Ishikawa (cell line): ENCODE measurements at regions not wholly inside any gene's neighbourhood (a gene's known extent, or its start where the extent isn't known, plus 50 kb on each side); places are given as distances from the start of the nearest gene placed in this dataset.
A peak's percentile ranks its signal among the peaks of the same experiment; 100 is the strongest.

Source experiments
- CREB1 ChIP-seq: IDR thresholded peaks from 2 replicates; pipeline ENCODE4 v1.6.1; 2012; ENCODE audit warnings: low read depth
- EGR1 ChIP-seq: IDR thresholded peaks from 2 replicates; pipeline ENCODE4 v1.6.1; 2012
- EP300 ChIP-seq: IDR thresholded peaks from 2 replicates; pipeline ENCODE4 v1.6.1; 2012; ENCODE audit warnings: borderline replicate concordance
- FOXM1 ChIP-seq: IDR thresholded peaks from 2 replicates; pipeline ENCODE4 v1.6.1; 2012; ENCODE audit warnings: low read depth, borderline replicate concordance
- MAX ChIP-seq: IDR thresholded peaks from 2 replicates; pipeline ENCODE4 v1.6.1; 2012
- NFIC ChIP-seq: IDR thresholded peaks from 2 replicates; pipeline ENCODE4 v1.6.1; 2012
- RAD21 ChIP-seq: IDR thresholded peaks from 2 replicates; pipeline ENCODE4 v1.6.1; 2012; ENCODE audit warnings: low read depth
- TAF1 ChIP-seq: IDR thresholded peaks from 2 replicates; pipeline ENCODE4 v1.6.1; 2012; ENCODE audit warnings: low read depth, mild to moderate bottlenecking
- TCF12 ChIP-seq: IDR thresholded peaks from 2 replicates; pipeline ENCODE4 v1.6.1; 2012; ENCODE audit warnings: low read depth
- TEAD4 ChIP-seq: IDR thresholded peaks from 2 replicates; pipeline ENCODE4 v1.6.1; 2012
- USF1 ChIP-seq: IDR thresholded peaks from 2 replicates; pipeline ENCODE4 v1.6.1; 2012
- YY1 ChIP-seq: IDR thresholded peaks from 2 replicates; pipeline ENCODE4 v1.6.1; 2012; ENCODE audit warnings: low read depth
- TF ChIP-seq, protein P1 (sequence below): IDR thresholded peaks from 2 replicates; pipeline ENCODE4 v1.6.1; 2012; ENCODE audit warnings: low read depth, mild to moderate bottlenecking

DNA sequence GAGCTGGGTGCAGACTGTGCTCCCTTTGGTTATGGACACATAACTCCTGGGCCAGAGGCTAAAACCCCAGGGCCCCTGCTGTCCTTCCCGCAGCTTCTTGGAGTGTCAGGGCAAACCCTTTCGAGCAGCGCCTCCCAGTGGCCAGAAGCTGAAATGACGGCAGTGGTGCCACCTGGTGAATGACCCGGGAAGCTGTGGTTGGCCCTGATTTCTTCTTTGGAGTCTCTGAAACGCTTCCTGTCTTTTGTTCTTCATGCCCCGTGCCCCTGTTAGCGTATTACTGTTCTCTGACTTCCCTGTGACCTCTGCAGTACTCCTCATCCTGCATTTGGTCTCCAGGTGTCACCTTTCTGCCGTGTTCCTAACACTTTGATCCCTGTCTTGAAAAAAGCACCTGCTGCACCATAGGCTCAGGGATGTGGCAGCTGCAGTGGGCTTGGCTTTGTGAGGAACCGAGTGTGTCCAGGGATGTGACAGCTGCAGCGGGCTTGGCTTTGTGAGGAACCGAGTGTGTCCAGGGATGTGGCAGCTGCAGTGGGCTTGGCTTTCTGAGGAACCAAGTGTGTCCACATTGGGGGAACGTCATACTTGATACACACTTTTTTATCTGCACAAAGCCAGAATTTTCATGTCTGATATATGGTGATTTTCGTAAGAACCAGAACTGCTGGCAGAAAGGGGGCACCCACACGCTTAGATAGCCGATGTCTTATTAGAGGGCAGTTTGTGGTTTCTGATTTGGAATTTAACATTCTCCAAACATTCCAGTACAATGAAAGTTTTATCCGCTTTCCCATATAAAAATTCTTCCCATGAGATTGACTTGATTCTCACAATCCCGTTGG is 241.8 kb upstream of the FRG2C start:
- peak; percentile 59 for TF ChIP-seq RAD21

DNA sequence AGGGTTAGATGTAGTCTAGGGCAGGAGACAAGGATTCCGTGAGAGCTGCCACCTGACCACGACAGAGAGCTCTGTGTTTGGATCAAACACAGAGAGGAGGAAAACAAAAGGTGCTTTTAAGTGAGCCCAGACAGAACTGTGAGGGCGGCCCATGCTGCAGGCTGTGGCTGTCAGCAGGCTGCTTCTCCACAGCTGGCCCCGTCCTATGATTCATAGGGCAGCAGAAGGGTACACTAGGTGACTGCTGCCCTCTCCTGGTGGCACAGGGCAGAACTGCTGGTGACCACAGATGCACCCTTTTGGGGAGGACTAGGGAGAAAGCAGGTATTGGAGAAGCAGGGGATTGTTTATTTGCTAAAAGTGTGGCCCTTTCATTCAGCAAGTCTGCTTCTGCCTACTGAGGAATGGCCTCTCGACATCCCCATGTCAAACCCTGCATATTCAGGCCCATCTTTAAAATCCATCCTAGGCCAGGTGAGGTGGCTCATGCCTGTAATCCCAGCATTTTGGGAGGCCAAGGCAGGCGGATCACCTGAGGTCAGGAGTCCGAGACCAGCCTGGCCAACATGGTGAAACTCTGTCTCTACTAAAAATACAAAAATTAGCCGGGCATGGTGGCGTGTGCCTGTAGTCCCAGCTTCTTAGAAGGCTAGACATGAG is 234.4 kb upstream of the FRG2C start:
- TF ChIP-seq RAD21, result peak; percentile 67

GRCh38 chr3:75434276-75434912 is 229.7 kb upstream of the FRG2C start:
- TF ChIP-seq MAX, result peak; percentile 31; the same call in 1 of the 2 replicates

GRCh38 chr3:75434913-75435793 is 229.0 kb upstream of the FRG2C start:
- peak; percentile 38; the same call in 1 of the 2 replicates for TF ChIP-seq EGR1
- TF ChIP-seq YY1, result peak; percentile 87
- peak; percentile 70 for TF ChIP-seq TAF1
- peak; percentile 38 for TF ChIP-seq MAX

DNA sequence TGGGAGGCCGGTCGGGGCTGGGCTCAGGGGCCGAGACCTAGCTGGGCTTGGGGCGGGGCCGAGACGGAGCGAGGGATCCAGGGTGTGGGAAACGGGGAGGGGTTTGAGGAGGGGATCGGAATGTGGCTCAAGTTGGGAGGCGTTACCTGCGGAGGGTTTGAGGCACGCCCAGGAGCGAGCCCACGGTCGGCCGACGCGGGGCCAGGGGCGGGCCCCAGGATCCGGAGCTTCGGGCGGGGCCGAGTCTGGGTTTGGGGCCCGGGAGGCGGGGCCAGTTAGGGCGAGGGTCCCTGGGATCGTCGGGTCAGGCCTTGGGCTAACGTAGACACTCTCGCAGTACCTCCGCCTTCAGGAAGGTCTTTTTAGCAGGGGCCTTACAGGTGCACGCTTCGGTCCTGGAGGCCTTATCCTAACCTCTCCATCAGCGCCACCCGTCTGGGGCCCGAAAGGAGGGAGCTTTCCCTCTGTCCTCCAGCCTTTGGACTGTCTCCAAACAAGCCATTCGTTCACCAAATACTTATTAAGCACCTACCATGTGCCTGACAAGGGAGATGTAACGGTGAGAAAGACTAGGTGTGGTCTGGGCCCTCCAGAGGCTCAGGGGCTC is 228.2 kb upstream of the FRG2C start:
- 0 out of 2 replicates have a peak, but pooled peaks have one; percentile 19 for TF ChIP-seq TAF1

- TF ChIP-seq NFIC (peak; percentile 79), CREB1 (0 out of 2 replicates have a peak, but pooled peaks have one; percentile 22), MAX (peak; percentile 30; the same call in 1 of the 2 replicates), EP300 (peak; percentile 45; the same call in 1 of the 2 replicates), TCF12 (peak; percentile 67; the same call in 1 of the 2 replicates), TEAD4 (peak; percentile 76)
Measured at GRCh38 chr3:75440986-75441385, 223.1 kb upstream of the FRG2C start.

- TF ChIP-seq TEAD4 (0 out of 2 replicates have a peak, but pooled peaks have one; percentile 27), NFIC (peak; percentile 86), TCF12 (peak; percentile 40; the same call in 1 of the 2 replicates), EP300 (0 out of 2 replicates have a peak, but pooled peaks have one; percentile 14)
Measured at GRCh38 chr3:75453328-75453727, 210.8 kb upstream of the FRG2C start.

- TF ChIP-seq USF1, result peak; percentile 62
Measured at GRCh38 chr3:75496600-75496999, 167.5 kb upstream of the FRG2C start.

- TF ChIP-seq MAX (no peak), TEAD4 (no peak), USF1 (no peak), EGR1 (no peak), FOXM1 (no peak), RAD21 (no peak), NFIC (no peak), EP300 (no peak), TCF12 (no peak)
- TF ChIP-seq, protein P1, sequence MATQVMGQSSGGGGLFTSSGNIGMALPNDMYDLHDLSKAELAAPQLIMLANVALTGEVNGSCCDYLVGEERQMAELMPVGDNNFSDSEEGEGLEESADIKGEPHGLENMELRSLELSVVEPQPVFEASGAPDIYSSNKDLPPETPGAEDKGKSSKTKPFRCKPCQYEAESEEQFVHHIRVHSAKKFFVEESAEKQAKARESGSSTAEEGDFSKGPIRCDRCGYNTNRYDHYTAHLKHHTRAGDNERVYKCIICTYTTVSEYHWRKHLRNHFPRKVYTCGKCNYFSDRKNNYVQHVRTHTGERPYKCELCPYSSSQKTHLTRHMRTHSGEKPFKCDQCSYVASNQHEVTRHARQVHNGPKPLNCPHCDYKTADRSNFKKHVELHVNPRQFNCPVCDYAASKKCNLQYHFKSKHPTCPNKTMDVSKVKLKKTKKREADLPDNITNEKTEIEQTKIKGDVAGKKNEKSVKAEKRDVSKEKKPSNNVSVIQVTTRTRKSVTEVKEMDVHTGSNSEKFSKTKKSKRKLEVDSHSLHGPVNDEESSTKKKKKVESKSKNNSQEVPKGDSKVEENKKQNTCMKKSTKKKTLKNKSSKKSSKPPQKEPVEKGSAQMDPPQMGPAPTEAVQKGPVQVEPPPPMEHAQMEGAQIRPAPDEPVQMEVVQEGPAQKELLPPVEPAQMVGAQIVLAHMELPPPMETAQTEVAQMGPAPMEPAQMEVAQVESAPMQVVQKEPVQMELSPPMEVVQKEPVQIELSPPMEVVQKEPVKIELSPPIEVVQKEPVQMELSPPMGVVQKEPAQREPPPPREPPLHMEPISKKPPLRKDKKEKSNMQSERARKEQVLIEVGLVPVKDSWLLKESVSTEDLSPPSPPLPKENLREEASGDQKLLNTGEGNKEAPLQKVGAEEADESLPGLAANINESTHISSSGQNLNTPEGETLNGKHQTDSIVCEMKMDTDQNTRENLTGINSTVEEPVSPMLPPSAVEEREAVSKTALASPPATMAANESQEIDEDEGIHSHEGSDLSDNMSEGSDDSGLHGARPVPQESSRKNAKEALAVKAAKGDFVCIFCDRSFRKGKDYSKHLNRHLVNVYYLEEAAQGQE, result no peak
Measured at GRCh38 chr3:75506603-75507002, 157.5 kb upstream of the FRG2C start.
